Skeletal muscle satellite cell (primary cell): ENCODE measurements at regions not wholly inside any gene's neighbourhood (a gene's known extent, or its start where the extent isn't known, plus 50 kb on each side); places are given as distances from the start of the nearest gene placed in this dataset.

ENCODE experiments used
- H3K27me3 ChIP-seq: 2 replicates; pipeline ENCODE4 v1.7.0; 2013; ENCODE audit warnings: low read length; ENCODE audit not compliant: control insufficient read depth, insufficient read depth
- H3K36me3 ChIP-seq: 2 replicates; pipeline ENCODE4 v1.7.0; 2013; ENCODE audit warnings: mild to moderate bottlenecking, control low read depth, low read length; ENCODE audit not compliant: insufficient read depth
- H3K4me1 ChIP-seq: 2 replicates; pipeline ENCODE4 v1.7.0; 2013; ENCODE audit warnings: low read length; ENCODE audit not compliant: control insufficient read depth, insufficient read depth
- H3K4me2 ChIP-seq: 2 replicates; pipeline ENCODE4 v1.7.0; 2013; ENCODE audit warnings: mild to moderate bottlenecking, low read length
- H3K4me3 ChIP-seq: 2 replicates; pipeline ENCODE4 v1.7.0; 2013; ENCODE audit warnings: low read length
- H3K9ac ChIP-seq: 2 replicates; pipeline ENCODE4 v1.7.0; 2013; ENCODE audit warnings: mild to moderate bottlenecking, low read depth, low read length, moderate library complexity
- H3K9me3 ChIP-seq: replicated peaks from 2 replicates; pipeline ENCODE4 v1.7.0; 2013; ENCODE audit warnings: mild to moderate bottlenecking, control low read depth, low read length

DNA sequence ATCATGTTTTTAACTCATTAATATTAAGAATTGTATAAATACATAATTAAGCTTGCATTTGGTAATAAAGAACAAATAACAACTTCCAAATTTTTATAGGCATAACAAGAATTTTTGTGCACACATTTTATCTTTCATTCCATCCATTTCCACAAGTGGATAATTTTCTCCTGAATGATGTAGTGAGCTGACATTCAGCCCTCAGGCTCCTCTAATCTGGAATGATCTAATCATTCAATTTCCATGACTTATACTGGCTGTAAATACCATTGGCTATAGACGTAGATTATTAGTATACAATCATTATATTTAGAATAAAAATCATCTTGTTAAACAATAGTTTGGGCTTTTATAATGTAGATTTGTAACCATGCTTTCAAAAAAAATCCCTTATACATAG is 287.2 kb upstream of the GHITM start:
- H3K4me1 ChIP-seq: no peaks in the 10 kb centered on the region
- H3K36me3 ChIP-seq: no peaks in the 10 kb centered on the region
- no peak overlapping the region for H3K4me3 ChIP-seq
- no peak overlapping the region for H3K4me2 ChIP-seq
- no peaks in the 10 kb centered on the region for H3K9me3 ChIP-seq
- no peaks in the 10 kb centered on the region for H3K27me3 ChIP-seq
- H3K9ac ChIP-seq: no peak overlapping the region

DNA sequence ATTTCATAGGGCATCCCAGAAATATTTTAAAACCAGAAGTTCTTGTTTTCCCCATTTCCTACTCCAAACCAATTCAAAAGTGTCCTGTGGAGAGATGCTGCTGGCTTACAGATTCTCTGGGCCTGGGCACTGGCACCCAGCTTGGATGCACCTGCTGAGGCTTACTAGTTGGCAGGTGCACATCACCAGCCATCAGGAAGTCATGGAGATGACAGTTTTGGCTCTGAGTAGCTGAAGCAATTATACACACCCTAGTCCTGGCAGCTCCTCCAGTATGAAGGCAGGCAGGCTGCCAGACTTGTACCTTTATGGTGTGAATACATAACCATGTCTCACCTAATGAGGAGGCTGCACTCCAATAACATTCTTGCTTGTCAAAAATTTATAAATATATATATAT is 276.6 kb upstream of the GHITM start:
- Histone ChIP-seq H3K4me3 (no peak overlapping the region), H3K27me3 (no peaks in the 10 kb centered on the region), H3K36me3 (no peaks in the 10 kb centered on the region), H3K9ac (no peak overlapping the region), H3K9me3 (no peaks in the 10 kb centered on the region), H3K4me1 (no peaks in the 10 kb centered on the region), H3K4me2 (no peak overlapping the region)

DNA sequence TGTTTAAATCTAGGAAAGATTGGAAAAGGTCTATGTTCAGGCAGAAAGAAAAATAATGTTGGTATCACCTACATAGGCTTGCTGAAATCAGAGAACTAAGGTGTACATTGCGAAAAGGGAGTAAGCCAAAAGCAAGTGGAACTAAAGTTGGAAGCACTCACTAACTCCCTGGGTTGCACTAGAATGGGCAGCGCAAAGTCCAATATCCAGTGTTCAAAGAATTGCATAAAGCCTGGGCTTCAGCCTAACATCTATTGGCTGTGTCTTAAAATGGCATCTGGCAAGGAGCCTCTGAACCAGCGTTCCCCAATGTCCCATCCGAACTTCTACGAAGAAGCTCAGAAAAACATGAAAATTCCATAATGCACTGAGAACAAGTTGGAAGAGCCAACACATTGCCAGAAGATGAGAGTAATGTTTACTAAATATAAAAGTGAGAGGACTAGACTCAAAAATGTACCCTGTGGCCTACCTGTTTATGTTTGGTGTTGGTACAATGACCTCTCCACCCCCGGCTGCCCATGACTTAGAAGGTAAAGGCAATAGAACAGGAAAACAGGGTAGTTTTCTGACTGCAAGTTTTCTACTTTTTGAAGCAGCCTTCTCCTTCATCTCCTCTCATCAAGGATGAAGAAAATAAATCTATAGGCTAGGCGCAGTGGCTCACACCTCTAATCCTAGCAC is 275.9 kb upstream of the GHITM start:
- Histone ChIP-seq H3K9ac (no peak overlapping the region), H3K27me3 (no peaks in the 10 kb centered on the region), H3K4me1 (no peaks in the 10 kb centered on the region), H3K36me3 (no peaks in the 10 kb centered on the region), H3K9me3 (no peaks in the 10 kb centered on the region), H3K4me2 (no peak overlapping the region), H3K4me3 (no peak overlapping the region)

DNA sequence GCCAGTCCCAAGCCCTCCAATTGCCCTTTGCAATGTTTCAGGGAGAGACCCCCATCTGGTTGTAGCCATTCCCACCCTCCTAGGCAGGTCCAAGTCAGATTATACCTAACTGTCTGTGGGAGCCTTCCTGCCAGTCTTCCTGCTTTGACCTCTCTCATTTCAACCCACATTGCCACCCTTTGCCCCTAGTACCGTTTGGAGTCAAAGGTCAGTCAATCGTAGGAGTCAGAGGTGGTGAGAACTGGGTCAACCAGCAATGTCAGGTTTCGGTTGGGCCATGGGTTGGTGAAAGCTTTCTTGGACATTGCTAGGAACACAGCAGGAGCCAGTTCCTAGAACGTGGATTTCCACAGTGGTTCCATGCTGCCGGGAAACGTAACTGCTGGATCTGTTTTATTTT is 269.4 kb upstream of the GHITM start:
- H3K9ac ChIP-seq: no peak overlapping the region
- no peaks in the 10 kb centered on the region for H3K36me3 ChIP-seq
- H3K4me3 ChIP-seq: no peak overlapping the region
- H3K4me2 ChIP-seq: no peak overlapping the region
- no peaks in the 10 kb centered on the region for H3K4me1 ChIP-seq
- no peaks in the 10 kb centered on the region for H3K9me3 ChIP-seq
- no peaks in the 10 kb centered on the region for H3K27me3 ChIP-seq

DNA sequence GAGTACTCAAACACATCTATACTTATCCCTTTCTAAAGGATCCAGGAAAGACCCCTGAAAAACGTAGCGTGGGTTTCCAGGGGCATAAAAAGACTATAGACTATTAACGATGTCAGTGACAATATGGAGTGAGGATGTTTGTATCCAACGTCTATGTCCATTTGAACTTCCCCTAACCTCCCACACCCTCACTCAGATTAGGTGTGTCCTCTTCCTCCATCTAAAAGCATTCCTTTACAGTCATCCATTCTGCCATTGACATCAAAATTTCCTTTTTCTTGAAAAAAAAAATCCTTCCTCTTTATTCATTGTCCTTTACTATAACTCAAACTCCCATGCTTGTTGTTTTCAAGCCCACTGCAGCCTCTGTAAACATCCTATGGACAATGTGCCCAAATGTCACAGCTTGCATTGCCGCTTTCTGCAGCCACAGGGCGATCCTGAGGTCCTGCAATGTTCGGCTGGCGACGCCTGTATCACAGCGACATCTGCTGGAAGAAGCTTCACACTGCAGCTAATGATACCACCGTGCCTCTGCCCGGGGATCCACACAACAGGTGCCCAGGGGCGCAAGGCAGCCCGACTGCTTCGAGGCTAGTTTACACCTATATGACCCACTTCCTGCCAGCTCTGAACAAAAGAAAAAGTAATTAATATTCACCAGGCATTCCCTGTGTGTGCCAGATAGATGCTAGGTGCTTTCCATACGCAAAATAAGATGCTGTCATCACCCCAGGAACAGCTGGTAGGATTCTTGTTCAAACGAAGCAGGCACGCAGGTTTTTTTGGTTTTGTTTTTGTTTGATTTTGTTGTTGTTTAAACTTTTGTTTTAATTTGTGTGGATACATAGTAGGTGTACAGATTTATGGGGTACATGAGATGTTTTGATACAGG is 267.9 kb upstream of the GHITM start:
- Histone ChIP-seq H3K4me1 (no peaks in the 10 kb centered on the region), H3K9ac (no peak overlapping the region), H3K36me3 (no peaks in the 10 kb centered on the region), H3K9me3 (no peaks in the 10 kb centered on the region), H3K4me3 (no peak overlapping the region), H3K4me2 (no peak overlapping the region), H3K27me3 (no peaks in the 10 kb centered on the region)

DNA sequence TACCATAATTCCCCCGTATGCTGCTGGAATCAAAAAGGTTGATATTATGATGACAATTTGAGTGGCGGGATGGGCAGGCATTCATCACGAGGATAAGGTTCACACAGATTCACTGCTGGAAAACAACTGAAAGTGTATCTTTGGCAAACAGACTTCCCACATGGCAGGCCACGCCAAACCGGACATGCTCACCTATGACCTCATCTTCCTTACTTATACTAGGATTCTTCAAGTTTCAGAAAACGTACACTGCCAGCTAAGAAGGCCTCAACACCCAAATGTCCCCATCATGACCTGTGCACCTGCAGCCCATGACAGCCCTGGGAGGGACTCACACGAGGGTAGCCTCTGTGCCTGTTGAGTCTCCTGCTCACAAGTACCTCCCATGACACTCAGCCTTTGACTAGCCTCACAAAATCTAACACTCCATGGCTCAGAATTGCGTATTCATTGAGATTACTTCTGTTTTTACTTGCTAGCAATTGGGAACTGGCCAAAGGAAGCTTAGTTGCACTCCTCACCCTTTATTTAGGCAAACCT is 259.0 kb upstream of the GHITM start:
- Histone ChIP-seq H3K4me2 (no peak overlapping the region), H3K4me3 (no peak overlapping the region), H3K27me3 (no peaks in the 10 kb centered on the region), H3K4me1 (no peaks in the 10 kb centered on the region), H3K9ac (no peak overlapping the region), H3K36me3 (no peaks in the 10 kb centered on the region), H3K9me3 (no peaks in the 10 kb centered on the region)

DNA sequence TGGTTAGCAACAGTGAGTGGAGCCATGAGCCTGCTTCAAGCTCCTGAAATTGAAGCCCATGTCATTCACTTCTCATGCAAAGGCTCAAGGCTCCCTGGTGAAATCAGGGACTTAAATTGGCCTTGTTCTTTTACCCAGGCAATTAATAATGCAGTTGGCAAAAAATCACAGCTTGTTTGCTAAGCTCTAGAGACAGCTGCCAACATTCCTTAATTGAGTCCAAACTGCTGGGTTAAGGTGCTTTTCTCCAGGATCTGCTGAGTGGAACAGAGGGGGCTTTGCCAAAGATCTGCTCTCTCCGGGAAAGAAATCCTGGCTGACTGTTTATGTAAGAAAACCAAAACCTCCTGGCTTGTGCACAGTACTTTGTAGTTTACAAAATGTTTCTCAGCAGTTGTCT is 257.6 kb upstream of the GHITM start:
- H3K9ac ChIP-seq: no peak overlapping the region

DNA sequence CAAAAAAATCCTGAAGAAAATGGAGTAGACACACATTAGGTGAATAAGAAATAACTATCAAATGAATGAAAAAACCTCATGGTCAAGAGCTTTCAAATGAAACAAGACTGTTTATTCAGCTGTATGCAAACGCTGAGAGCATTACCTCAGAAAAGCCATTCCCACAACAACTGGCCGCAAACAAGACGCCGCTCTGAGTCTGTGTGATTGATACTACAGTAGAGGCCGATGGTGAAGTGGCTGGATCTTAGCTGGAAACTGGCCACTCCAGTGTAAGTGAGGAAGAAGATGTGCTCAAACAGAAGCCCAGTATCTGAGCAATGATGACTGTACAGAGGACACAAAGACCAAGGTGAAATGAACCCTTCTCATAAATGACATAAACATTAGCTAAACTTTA is 252.4 kb upstream of the GHITM start:
- Histone ChIP-seq H3K4me2 (no peak overlapping the region), H3K9me3 (no peaks in the 10 kb centered on the region), H3K4me3 (no peak overlapping the region), H3K4me1 (no peaks in the 10 kb centered on the region), H3K36me3 (no peaks in the 10 kb centered on the region), H3K27me3 (no peaks in the 10 kb centered on the region), H3K9ac (no peak overlapping the region)

More for the DNA sequence above, 257.6 kb upstream of the GHITM start:
- H3K27me3 ChIP-seq: no peaks in the 10 kb centered on the region
- H3K4me3 ChIP-seq: no peak overlapping the region
- H3K36me3 ChIP-seq: no peaks in the 10 kb centered on the region
- H3K9me3 ChIP-seq: no peaks in the 10 kb centered on the region
- H3K4me2 ChIP-seq: no peak overlapping the region
- no peaks in the 10 kb centered on the region for H3K4me1 ChIP-seq

DNA sequence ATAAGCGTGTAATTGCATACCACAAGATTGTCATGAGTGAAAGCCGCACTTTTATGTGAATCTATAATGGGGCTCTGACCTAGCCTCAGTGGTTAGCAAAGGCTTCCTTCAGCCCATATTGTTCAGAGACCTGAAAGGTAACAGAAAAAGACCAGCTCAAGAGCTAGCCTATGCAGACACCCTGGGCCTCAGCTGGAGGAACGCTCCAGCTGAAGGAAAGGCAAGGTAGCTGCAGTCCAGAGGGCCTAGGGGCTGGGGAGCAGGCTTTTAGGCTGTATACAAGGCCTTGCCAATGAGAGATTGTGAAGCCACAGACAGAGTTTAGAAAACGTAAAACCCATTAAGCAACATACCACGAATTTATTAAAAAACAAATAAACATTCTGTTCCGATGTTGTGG is 246.6 kb upstream of the GHITM start:
- H3K9me3 ChIP-seq: no peaks in the 10 kb centered on the region
- no peak overlapping the region for H3K9ac ChIP-seq
- no peaks in the 10 kb centered on the region for H3K36me3 ChIP-seq
- no peak overlapping the region for H3K4me2 ChIP-seq
- H3K27me3 ChIP-seq: no peaks in the 10 kb centered on the region
- H3K4me1 ChIP-seq: no peaks in the 10 kb centered on the region
- no peak overlapping the region for H3K4me3 ChIP-seq

DNA sequence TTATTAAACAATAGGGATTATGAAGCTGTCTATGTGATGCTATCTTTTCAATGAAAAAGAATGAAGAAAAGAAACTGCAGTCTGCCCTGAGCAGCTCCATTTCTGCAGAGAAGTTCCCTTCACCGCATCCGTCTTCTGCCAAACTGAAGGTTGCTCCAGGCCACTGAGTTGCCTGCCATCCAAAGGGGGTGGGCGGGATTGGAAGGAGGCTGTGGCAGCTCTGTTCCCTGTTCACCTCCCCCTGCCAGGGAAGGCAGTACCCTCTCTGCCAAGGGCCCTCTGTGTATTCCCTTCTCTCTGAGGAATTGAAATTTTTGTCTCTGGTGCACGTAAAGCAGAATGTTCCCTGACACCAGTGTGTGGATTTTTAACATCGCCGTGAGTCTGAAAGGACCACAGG is 243.1 kb upstream of the GHITM start:
- H3K27me3 ChIP-seq: no peaks in the 10 kb centered on the region
- H3K9me3 ChIP-seq: no peaks in the 10 kb centered on the region
- H3K36me3 ChIP-seq: no peaks in the 10 kb centered on the region
- H3K9ac ChIP-seq: no peak overlapping the region
- no peak overlapping the region for H3K4me3 ChIP-seq
- H3K4me2 ChIP-seq: no peak overlapping the region
- no peaks in the 10 kb centered on the region for H3K4me1 ChIP-seq

DNA sequence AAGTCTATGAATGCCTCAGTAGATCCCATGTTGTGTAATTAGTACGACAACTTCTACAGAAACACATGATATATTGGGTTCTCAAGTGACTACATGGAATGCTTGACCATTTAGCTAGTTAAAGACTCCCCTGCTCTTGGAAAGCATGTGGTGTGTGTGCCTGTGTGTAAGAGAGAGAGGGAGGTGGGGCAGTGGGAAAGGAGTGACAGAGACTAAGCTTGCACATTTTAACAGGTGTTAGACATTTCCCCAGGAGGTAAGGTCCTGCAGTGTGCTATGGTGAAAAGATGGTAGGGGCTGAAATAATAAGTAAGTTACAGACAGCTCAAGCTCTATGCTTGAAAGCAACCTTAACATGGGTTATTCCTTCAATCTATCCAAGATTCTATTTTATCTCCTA is 241.7 kb upstream of the GHITM start:
- no peak overlapping the region for H3K4me2 ChIP-seq
- H3K36me3 ChIP-seq: no peaks in the 10 kb centered on the region
- H3K27me3 ChIP-seq: no peaks in the 10 kb centered on the region
- no peak overlapping the region for H3K9ac ChIP-seq
- H3K4me1 ChIP-seq: no peaks in the 10 kb centered on the region
- H3K4me3 ChIP-seq: no peak overlapping the region
- H3K9me3 ChIP-seq: no peaks in the 10 kb centered on the region
